CD1c-positive myeloid dendritic cell (primary cell): ENCODE measurements at regions not wholly inside any gene's neighbourhood (a gene's known extent, or its start where the extent isn't known, plus 50 kb on each side); places are given as distances from the start of the nearest gene placed in this dataset.

Source experiments
- DNase-seq: peaks from one replicate; pipeline ENCODE4 v3.0.0-alpha.2; 2016; ENCODE audit errors: extremely low spot score

GRCh38 chr14:51512316-51512715, 139.4 kb upstream of the FRMD6 start:
- no peak for DNase-seq

- no peak for DNase-seq
These were observed 138.4 kb upstream of the FRMD6 start for GRCh38 chr14:51513281-51513680.

- no peak for DNase-seq
These were observed 137.8 kb upstream of the FRMD6 start for GRCh38 chr14:51513933-51514332.

- DNase-seq, result no peak
These were observed 136.1 kb upstream of the FRMD6 start for GRCh38 chr14:51515611-51516010.

- DNase-seq, result no peak
These were observed 134.9 kb upstream of the FRMD6 start for GRCh38 chr14:51516706-51517395.

GRCh38 chr14:51518280-51518679, 133.4 kb upstream of the FRMD6 start:
- no peak for DNase-seq

- no peak for DNase-seq
These were observed 133.0 kb upstream of the FRMD6 start for GRCh38 chr14:51518711-51519110.

- no peak for DNase-seq
These were observed 131.6 kb upstream of the FRMD6 start for GRCh38 chr14:51520087-51520486.

- no peak for DNase-seq
These were observed 129.9 kb upstream of the FRMD6 start for GRCh38 chr14:51521764-51522163.

DNA sequence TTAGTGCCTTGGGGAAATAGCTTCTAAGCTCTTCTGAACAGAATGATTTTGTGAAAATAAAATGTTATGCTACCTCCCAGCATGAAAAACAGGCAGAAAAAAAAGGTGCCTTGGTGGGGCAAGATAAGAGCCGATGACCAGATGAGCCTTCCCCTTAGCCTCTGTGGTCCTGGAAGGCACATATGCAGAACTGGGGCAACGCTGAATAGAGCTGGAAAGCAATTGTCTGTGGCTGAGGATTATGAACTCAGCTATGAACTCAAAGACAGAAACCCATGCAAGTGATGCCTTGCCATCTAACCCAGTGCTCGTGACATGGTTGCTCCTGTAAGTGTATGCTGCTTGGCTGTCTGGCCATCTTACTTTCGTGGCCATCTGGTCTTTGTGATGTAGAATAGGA, 128.5 kb upstream of the FRMD6 start:
- DNase-seq, result no peak

GRCh38 chr14:51525739-51526138, 126.0 kb upstream of the FRMD6 start:
- DNase-seq, result no peak

DNA sequence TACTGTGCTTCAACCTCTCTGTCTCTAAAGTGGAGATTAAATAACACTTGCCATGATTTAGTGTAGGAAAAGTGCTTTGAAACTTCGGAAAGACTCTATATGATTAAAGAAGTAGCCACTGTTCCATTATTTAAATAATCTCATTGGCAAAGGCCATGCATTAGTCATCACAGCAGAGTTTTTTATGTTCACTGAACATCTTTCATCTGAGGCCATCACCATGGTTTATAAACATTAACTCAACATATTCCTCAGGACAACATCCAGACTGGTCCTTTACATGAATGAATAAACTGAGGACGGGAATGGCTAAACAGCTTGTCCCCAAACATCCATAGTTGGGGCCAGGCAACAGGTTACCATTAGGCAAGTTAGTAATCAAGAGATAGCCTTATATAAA, 124.6 kb upstream of the FRMD6 start:
- no peak for DNase-seq

DNA sequence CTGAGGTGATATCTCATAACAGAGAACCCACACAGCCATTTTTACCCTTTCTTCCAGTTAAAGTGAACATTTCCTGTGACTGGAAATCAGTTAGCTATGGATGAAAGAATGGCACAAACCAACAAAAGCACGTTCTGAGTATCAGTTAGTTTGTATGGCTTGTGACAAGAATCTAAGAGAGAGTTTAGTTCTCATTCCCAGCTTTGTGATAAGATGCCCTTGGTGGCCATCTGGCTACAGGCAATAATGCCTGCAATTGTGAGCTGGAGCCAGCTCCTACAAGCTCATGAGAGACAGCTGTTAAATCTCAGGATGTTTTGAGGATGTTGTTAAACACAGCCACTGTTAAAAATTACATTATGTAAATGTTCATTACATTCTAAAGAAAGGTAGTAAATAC, 122.0 kb upstream of the FRMD6 start:
- no peak for DNase-seq

GRCh38 chr14:51533160-51533559, 118.5 kb upstream of the FRMD6 start:
- DNase-seq, result no peak

DNA sequence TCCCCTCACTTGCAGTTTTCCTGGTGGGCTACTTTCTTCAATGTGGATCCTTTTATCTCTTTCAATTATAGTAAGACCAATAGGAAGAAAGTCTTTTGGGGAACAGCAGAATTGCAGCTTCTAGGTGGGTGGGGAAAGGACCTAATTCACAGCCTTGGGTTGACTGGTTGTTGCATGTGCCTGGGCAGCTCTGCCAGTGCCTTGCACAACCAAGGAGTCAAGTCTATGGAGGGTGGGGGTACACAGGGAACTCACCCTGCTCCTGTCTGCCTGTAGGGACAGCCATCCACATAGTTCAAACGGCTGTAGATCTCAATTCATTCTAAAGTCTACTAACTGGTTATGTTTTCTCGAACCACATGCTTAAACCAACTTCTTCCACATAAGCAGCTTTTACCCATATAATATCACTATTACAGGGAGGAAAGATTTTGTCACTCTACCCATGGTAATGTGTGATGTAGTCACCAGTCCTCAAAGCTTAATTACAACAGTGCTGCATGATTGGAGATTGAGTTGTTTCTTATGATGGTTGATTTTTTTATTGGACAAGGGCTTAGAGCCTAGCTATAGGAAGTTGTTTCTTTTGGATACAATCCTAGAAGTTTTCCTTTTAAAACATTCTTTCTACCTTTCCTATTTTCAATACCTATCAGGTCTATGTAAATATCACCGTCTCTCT, 117.7 kb upstream of the FRMD6 start:
- no peak for DNase-seq

- DNase-seq, result no peak
These were observed 117.1 kb upstream of the FRMD6 start for GRCh38 chr14:51534610-51535011.

GRCh38 chr14:51535443-51536044, 116.2 kb upstream of the FRMD6 start:
- no peak for DNase-seq

- no peak for DNase-seq
These were observed 112.7 kb upstream of the FRMD6 start for GRCh38 chr14:51538973-51539372.

DNA sequence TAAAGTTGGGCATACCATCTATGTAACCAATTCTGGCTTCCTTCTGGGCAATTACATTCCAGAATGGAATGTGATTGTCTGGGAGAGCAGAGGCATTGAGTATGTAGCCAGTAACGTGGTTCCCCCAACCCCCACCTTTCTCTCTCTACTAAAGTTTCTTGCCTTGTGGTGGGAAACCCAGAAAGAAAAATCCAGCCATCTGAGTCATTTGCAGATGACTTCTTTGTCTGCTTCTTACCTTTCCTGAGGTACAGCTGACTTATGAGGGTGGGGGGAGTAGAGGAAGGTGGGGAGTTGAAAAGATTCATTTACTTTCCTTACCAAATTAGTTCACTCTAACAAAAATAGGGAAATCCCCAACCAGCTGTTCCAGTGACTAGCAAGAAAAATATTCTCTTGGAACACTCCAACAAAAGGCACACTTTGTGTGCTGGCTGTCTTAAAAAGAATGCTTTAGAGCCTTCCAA, 112.1 kb upstream of the FRMD6 start:
- no peak for DNase-seq

- DNase-seq, result no peak
These were observed 111.3 kb upstream of the FRMD6 start for GRCh38 chr14:51540364-51540763.

- DNase-seq, result no peak
These were observed 107.2 kb upstream of the FRMD6 start for GRCh38 chr14:51544471-51544870.

- DNase-seq, result no peak
These were observed 106.8 kb upstream of the FRMD6 start for GRCh38 chr14:51544901-51545300.

DNA sequence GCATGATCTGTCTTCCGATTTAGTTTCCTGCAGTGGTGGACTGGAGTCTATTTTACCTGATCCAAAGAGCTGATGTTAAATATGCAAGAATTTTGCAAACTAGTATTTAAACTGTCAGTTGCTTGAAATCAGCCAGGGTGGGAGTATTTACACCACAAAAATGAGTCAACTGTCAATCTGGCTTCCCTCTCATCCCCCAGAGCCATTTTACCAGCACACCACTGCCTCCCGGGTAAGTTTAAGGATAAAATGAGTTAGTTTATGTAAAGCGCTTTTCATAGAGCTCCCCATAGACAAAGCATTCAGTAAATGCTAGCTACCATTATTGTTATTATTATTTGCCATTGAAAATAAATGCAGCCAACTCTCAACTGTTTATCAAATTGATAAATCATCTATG, 106.3 kb upstream of the FRMD6 start:
- DNase-seq, result no peak
